Transverse colon (tissue), 3 donors: ENCODE measurements at regions not wholly inside any gene's neighbourhood (a gene's known extent, or its start where the extent isn't known, plus 50 kb on each side); places are given as distances from the start of the nearest gene placed in this dataset.

Experiments
- CTCF ChIP-seq, 5 experiments: fragments of 200-600 bp in 3 of 5; fragments of 450-650 bp in 2 of 5; sonication (generic) in 3 of 5; IDR thresholded peaks; 1 replicate in 2 of 5; 2 replicates in 3 of 5; pipeline ENCODE4 v1.5.1; 2016 to 2017; ENCODE audit warnings: antibody characterized with exemption in 5 of 5, inconsistent platforms in 3 of 5, mild to moderate bottlenecking in 2 of 5, moderate library complexity in 1 of 5
- POLR2A ChIP-seq: fragments of 450-650 bp; IDR thresholded peaks from one replicate; pipeline ENCODE4 v1.6.1; 2016; ENCODE audit warnings: antibody characterized with exemption, mild to moderate bottlenecking, moderate library complexity

GRCh38 chr6:214428-214827 is 77.9 kb upstream of the DUSP22 start:
- TF ChIP-seq POLR2A (no peak), CTCF (IDR thresholded peaks at IDR 0.05) (no peak)
